GM19467 (cell line): ENCODE measurements at regions not wholly inside any gene's neighbourhood (a gene's known extent, or its start where the extent isn't known, plus 50 kb on each side); places are given as distances from the start of the nearest gene placed in this dataset.

ENCODE experiments used
- ATAC-seq: cut with Tn5 transposase; IDR thresholded peaks from one replicate; pipeline ENCODE4 v1.9.1; 2021; ENCODE audit warnings: mild to moderate bottlenecking, moderate library complexity; ENCODE audit not compliant: unreplicated experiment

- ATAC-seq, result no peak
These were observed 172.3 kb upstream of the IRX6 start for GRCh38 chr16:55151561-55152305.

DNA sequence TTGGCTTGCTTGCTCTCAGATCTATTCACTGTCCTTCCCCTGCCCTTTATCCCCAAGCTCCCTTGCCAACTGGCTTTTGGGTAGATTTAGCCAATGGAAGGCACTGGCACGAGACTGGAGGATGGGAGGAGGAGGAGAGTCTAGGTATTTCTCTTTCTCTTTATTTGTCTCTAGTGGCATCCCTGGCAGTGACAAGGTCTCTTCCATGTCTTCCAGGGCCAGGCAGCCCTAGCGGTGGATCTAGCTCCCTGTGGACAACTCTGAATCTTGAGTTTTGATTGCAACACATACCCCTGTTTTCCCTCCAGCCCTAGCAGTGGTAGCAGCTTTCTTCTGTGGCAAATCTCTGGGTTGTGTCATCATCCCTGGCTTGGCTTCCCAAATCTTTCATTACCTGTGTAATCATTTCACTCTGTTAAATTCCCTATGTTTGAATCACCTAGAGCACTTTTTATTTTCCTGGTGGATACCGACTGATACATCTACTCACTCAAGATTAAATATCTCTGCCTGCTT, 171.1 kb upstream of the IRX6 start:
- ATAC-seq, result no peak

GRCh38 chr16:55154262-55154661, 169.7 kb upstream of the IRX6 start:
- no peak for ATAC-seq

DNA sequence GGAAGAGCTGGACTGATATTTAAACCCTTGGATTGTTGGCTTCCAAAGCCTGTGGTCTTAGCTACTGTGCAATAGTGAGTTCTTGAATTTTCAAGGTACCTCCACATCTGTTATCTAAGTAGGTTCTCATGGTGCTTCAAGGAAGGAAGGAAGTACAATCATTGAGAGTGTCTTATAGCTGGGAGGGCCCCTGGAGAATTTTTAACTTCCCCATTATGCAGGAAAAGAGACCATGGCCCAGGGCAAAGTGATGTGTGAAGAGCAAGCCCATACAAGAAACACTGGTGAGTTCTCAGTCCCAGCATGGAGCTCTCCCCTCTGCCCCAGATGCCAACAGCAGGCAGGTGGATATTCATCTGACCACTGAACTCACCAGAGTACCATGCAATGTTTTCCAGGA, 169.0 kb upstream of the IRX6 start:
- no peak for ATAC-seq

- no peak for ATAC-seq
These were observed 168.2 kb upstream of the IRX6 start for GRCh38 chr16:55155815-55156214.

- ATAC-seq, result no peak
These were observed 154.2 kb upstream of the IRX6 start for GRCh38 chr16:55169780-55170179.

GRCh38 chr16:55171241-55171640, 152.8 kb upstream of the IRX6 start:
- ATAC-seq, result no peak

- no peak for ATAC-seq
These were observed 148.6 kb upstream of the IRX6 start for GRCh38 chr16:55175389-55175788.

DNA sequence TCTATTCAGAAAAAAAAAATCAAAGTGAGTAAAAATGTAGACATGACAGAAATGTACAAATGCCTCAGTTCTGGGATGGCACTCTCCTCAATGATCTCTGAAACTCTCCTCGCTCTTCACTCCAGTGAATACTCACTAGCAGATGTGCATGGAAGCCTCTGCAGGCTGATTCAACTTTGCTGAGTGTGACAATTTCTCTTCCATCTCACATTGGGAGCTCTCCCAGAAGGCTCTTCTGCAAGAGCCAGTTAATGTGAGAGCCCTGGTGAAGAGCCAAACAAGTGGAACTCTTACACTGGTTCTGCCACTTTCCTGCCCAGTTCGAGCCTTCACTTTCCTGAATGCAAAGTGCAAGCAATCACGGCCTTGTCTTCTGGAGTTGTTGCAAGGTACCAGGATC, 147.1 kb upstream of the IRX6 start:
- no peak for ATAC-seq

GRCh38 chr16:55179411-55179810, 144.6 kb upstream of the IRX6 start:
- no peak for ATAC-seq

DNA sequence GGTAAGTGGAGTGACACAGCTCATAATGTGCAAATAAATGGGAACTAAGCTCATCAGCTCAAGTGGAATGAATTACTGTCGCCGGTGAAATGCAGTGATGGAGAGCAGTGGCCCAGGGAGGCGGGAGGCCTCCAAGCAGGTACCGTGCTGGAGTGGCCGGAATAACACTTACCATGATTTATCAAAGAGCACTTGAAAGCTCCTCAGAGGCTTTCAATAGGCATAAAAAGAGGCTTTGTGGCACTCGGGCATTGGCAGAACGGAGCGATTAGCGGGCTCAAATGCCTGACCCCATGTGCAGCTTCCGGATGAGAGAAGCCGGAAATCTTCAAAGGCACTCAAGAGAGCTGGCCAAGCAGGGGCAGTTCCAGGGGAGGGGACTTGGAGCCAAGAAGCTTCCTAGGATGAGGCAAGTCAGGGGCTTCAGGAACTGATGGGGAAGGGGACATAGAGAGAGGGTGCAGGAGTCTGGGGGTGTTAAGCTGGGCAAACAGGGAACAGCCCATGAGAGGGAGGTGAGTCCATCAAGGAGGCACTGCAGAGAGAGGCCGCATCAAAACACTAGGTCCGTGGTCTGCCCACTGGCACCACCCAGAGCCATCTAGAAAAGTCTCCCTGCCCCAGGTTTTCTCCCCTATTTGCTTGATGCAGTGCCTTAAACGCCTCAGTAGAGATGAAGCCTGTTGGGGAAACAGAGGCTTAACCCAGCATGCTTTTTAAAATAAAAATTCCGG, 144.0 kb upstream of the IRX6 start:
- ATAC-seq, result no peak

- ATAC-seq, result no peak
These were observed 140.0 kb upstream of the IRX6 start for GRCh38 chr16:55184052-55184451.

DNA sequence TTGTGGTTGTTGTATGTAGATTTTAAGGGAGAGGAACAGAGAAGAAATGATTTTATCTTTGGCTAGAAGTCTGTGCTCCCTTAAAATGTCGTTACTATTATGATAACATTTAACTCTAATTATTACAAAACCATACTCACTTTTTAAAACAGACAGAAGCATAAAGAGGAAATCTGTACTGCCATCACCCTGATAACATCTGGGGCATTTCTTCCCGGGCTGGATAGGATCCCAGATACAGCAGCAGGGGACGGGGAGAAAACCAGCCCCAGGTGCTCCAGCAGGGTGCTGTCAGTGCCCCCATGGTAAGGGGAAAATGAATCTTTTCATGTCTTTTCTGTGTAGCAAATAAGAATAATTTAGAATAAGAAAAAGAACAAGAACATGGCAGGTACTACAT, 139.4 kb upstream of the IRX6 start:
- ATAC-seq, result no peak

- no peak for ATAC-seq
These were observed 134.8 kb upstream of the IRX6 start for GRCh38 chr16:55189224-55189623.

- ATAC-seq, result no peak
These were observed 134.0 kb upstream of the IRX6 start for GRCh38 chr16:55189682-55190636.

GRCh38 chr16:55192734-55193133, 131.3 kb upstream of the IRX6 start:
- ATAC-seq, result no peak

GRCh38 chr16:55203570-55203969, 120.4 kb upstream of the IRX6 start:
- ATAC-seq, result no peak

- no peak for ATAC-seq
These were observed 119.9 kb upstream of the IRX6 start for GRCh38 chr16:55204069-55204468.

DNA sequence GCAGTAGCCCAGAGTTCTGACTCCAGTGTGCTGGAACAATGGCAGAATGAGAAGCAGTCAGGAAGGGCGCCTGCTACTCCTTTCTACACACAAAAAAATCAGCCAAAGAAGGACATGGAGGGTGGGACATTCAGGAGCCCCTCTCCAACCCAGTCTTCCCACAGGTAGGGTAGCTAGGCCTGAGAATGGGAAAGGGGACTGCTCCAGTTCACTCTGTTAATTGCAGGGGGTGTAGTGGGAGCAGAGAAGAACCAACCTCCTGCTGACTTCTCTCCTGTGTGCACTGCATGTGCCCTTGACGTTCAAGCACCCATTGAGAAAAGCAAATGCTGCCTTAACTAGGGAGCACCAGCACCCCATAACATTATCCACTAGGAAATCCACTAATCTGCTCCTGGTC, 119.1 kb upstream of the IRX6 start:
- ATAC-seq, result no peak

- ATAC-seq, result no peak
These were observed 116.1 kb upstream of the IRX6 start for GRCh38 chr16:55207693-55208428.

- ATAC-seq, result no peak
These were observed 114.4 kb upstream of the IRX6 start for GRCh38 chr16:55209626-55210025.
